GM19467 (cell line): ENCODE measurements at regions not wholly inside any gene's neighbourhood (a gene's known extent, or its start where the extent isn't known, plus 50 kb on each side); places are given as distances from the start of the nearest gene placed in this dataset.

Experiments
- ATAC-seq: cut with Tn5 transposase; IDR thresholded peaks from one replicate; pipeline ENCODE4 v1.9.1; 2021; ENCODE audit warnings: mild to moderate bottlenecking, moderate library complexity; ENCODE audit not compliant: unreplicated experiment

DNA sequence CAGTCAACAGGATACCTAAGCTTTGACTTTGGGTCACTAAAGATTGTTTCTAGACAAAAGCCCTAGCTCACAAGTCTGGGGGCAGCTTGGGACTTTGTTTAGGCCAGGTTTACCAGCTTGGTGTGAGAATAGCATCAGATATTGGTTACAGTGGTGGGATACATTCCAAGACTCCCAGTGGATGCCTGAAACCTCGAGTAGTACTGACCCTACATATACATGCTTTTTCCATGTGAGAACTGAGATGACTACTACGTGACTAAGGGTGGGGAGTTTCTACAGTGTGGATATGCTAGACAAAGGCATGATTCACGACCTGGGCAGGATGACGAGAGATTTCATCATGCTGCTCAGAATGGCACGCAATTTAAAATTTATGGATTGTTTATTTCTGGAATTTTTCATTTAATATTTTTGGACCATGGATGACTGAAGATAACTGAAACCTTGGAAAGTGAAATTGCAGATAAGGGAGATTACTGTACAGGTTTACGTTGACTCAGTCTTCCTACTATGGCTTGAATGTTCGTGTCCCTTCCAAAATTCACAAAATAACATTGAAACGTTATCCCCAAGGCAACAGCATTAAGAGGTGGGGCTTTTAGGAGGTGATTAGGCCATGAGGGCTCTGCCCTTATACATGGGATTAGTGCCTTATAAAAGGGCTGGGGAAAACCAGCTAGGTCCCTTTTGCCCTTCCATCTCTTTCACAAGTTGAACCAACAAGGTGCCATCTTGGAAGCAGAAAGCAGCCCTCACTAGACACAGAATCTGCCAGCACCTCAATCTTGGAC lies 50.2 kb upstream of the CTAGE1 start:
- no peak for ATAC-seq

GRCh38 chr18:22468554-22468891 lies 50.8 kb upstream of the CTAGE1 start:
- ATAC-seq: no peak

DNA sequence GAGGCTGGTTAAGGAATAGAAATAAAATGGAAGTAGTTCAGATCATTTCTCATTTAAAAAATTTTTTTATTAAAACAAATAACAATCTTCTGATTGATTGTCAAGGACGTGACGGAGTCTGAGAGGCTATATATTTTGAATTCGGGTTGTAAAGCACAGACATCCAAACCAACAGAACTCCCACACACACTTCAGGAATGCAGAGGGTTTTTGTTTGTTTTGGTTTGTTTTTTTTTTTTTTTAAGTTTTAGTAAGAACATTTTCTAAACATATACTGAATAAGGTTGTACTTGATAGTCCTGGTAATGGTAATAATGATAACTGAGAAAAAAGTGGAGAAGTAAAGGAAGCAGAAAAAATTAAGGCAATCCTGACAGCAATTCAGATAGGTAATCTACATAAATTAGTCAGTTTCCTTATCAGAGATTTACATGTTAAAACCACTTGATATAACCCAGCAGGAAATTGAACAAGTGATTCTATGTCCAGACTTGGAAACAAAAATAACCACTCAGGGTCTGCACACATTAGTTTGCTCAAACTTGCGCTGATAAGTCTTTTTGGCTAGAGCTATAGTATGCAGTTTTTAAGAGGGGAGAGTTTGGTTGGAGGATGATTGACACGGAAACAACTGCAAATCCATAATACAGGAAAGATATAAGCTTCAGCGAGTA lies 51.5 kb upstream of the CTAGE1 start:
- ATAC-seq: no peak

GRCh38 chr18:22469926-22470247 lies 52.2 kb upstream of the CTAGE1 start:
- ATAC-seq: no peak

DNA sequence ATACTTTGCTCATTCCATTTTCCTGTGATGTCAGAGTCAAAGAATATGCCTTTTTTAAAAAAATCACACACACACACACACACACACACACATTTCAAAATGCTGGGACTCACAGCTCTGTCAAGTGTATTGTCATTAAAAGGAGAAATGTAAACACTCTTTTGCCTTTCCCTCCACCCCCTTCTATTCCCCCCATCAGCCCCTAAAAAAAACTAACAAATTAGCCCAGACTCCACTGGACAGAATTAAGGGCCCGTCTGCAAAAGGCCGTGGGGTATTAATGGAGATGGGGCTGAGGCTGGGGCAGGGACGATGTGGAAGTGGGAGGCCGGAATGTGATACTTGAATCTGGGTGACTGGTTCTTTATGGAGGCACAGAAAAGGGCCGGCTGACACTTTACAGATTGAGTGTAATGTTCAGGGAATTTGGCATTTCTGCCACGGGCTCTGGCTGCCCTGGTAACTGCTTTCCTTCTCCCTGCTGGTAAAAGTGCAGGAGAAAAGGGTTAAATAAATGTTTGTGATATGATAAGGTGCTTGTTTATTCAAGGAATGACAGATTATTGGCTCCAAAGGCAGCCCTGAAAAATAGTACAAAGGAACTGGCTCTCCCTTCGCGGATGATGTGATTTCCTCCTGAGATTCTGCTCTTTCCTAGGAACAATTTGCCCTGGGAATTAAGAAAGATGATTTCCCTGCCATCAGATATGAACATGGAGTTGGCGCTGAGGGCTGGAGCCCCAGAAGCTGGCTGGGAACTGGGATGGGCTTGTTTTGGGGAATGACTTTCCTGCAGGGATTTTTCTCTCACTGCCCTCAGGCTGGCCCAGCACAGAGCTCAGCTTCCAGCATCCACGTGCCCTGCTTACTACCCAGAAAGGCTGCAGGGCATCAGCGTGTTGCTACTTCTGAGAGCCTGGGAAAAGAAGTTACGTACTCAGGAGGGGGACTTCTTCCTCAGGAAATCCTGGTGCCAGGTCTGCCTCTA lies 52.8 kb upstream of the CTAGE1 start:
- ATAC-seq: no peak

- no peak for ATAC-seq
These were observed 53.9 kb upstream of the CTAGE1 start for GRCh38 chr18:22471546-22472131.

DNA sequence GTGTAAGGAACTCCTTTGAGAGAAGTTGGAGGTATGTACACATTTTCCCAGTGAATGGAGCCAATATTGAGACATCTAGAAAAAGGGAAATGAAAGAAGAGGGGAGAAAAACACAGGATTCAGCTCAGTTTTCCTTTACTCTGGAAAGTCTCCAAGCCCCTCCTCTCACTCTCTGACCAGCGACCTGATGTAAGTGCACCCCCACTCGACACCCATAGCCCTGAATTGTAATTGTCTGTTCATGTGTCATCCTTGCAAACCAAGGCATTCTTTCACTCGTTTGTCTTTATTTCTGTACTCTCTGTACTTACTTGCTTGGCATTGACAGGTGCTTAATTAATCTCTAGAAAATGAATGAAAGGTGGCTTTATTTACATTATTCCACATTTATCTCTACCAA lies 55.7 kb upstream of the CTAGE1 start:
- no peak for ATAC-seq

- ATAC-seq: no peak
These were observed 57.8 kb upstream of the CTAGE1 start for GRCh38 chr18:22475426-22476100.

DNA sequence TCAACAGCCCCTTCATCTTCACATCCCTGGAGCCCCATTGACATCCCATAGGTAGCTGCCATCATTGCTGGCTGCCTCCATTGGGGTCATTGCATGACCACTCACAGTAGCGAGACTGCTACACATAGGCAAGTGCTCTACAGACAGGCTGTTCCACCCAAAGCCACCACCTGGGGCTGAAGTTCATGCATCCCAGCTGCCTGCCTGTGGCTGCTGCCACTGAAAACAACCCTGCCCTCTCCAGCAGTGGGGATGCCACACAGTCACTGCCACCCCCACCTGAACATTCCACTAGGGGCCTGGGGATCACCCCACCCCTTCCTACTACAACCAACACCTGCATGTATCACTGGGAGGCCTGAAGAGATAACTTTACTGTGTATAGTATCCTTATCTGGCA lies 59.5 kb upstream of the CTAGE1 start:
- no peak for ATAC-seq

GRCh38 chr18:22482948-22483347 lies 65.2 kb upstream of the CTAGE1 start:
- no peak for ATAC-seq

GRCh38 chr18:22483407-22483806 lies 65.7 kb upstream of the CTAGE1 start:
- no peak for ATAC-seq

DNA sequence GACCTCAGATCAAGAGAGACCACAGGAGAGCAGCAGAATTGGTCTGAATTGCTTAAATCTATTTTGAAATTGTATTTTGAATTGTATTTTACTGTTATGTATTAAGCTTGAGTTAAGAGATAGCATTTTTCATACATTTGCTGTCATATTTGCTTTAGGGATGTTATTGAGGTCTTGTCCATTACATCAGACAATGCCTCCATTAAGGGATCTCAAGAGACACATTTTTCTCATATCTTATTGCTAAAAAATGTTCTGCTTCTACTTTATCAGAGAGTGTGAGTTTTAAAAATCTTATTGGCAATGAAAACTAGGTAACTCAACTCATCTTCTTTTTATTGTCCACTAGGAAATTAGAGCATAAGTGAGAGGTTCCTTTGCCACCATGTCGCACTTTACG lies 66.8 kb upstream of the CTAGE1 start:
- no peak for ATAC-seq

DNA sequence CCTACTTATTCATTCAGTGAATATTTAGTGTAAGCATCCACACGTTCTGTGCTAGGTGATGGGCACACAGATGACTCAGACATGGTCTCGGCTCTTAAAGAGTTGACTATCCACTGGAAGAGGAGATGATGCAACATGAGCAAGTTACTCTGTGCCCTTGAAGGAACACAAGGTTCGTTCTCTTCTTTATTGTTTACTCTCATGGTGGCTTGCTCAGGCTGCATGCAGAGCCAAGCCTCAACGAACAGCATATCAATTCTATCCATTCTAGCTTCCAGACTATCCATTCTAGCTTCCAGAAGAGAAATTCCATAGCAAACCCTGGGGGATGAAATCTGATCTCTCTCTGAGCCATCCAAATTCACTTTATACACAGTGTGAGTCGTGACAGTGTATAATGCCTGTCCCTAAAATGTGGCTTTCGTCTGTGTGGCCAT lies 68.1 kb upstream of the CTAGE1 start:
- ATAC-seq: no peak

GRCh38 chr18:22486667-22487066 lies 69.0 kb upstream of the CTAGE1 start:
- ATAC-seq: no peak

- no peak for ATAC-seq
These were observed 70.8 kb upstream of the CTAGE1 start for GRCh38 chr18:22488554-22488953.

- ATAC-seq: no peak
These were observed 72.0 kb upstream of the CTAGE1 start for GRCh38 chr18:22489704-22490103.

- ATAC-seq: no peak
These were observed 72.7 kb upstream of the CTAGE1 start for GRCh38 chr18:22490429-22490846.

GRCh38 chr18:22493255-22493654 lies 75.5 kb upstream of the CTAGE1 start:
- ATAC-seq: no peak

GRCh38 chr18:22493940-22494339 lies 76.2 kb upstream of the CTAGE1 start:
- ATAC-seq: no peak

DNA sequence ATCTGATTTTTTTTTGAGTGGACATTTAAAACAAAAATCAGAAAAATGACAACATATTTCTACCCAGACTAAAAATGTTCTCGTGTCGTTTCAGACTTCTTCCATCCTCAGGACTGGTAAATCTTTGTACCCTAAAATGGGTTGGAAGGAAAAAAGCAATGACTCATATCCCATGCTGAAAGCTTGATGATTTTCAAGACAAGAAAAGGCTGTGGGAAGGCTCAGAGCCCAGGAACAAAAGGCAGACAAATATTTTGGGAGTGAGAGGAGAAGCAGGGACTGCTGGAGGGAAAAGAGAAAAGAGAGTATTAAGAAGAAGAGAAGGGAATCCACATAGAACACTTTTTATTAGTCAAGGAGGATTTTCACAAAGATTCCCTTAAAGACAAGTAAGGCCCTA lies 77.1 kb upstream of the CTAGE1 start:
- no peak for ATAC-seq

DNA sequence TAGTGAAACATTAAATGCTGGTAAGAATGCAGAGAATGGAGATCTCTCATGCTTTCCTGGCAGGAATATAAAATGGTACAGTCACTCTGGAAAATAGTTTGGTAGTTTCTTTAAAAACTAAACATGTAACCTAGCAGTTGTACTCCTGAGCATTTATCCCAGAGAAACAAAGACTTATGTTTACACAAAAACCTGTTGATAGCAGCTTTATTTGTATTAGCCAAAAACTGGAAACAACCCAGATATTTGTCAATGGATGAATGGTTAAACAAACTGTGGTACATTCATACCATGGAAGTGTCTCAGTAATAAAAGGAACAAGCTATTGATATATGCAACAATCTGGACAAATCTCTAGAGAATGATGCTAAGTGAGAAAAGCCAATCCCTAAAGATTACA lies 81.7 kb upstream of the CTAGE1 start:
- no peak for ATAC-seq
